Esophagus squamous epithelium (tissue), 4 donors: ENCODE measurements at regions not wholly inside any gene's neighbourhood (a gene's known extent, or its start where the extent isn't known, plus 50 kb on each side); places are given as distances from the start of the nearest gene placed in this dataset.

Experiments used
- POLR2A ChIP-seq, 4 donors: fragments of 450-650 bp; IDR thresholded peaks; one replicate each; pipeline ENCODE4 v1.6.1; 2017; ENCODE audit warnings: antibody characterized with exemption in 4 of 4, mild to moderate bottlenecking in 4 of 4, moderate library complexity in 3 of 4
- TF ChIP-seq, protein P1 (sequence below), 6 experiments: fragments of 450-650 bp in 4 of 6; fragments of 200-600 bp in 2 of 6; sonication (generic) in 2 of 6; IDR thresholded peaks; one replicate each; pipeline ENCODE4 v1.5.1; 2016 to 2019; ENCODE audit warnings: antibody characterized with exemption in 6 of 6, mild to moderate bottlenecking in 4 of 6, moderate library complexity in 4 of 6

DNA sequence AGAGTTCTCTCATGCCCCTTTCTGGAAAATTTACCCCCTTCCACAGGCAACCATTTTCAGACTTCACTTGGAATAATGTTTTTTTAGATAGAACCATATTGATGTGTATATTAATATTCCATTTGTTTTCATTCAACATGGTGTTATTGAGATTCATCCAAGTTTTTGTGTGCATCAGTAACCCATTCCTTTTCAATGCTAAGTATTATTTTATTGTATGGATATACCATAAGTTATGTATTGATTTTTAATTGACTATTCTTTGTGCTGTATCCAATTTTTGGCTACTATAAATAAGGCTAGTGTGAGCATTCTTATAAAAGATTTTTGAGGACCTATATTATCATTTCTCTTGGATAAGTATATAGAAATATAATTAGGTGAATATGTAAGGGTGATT lies 1025.7 kb downstream of the GRM8 start:
- TF ChIP-seq, protein P1, sequence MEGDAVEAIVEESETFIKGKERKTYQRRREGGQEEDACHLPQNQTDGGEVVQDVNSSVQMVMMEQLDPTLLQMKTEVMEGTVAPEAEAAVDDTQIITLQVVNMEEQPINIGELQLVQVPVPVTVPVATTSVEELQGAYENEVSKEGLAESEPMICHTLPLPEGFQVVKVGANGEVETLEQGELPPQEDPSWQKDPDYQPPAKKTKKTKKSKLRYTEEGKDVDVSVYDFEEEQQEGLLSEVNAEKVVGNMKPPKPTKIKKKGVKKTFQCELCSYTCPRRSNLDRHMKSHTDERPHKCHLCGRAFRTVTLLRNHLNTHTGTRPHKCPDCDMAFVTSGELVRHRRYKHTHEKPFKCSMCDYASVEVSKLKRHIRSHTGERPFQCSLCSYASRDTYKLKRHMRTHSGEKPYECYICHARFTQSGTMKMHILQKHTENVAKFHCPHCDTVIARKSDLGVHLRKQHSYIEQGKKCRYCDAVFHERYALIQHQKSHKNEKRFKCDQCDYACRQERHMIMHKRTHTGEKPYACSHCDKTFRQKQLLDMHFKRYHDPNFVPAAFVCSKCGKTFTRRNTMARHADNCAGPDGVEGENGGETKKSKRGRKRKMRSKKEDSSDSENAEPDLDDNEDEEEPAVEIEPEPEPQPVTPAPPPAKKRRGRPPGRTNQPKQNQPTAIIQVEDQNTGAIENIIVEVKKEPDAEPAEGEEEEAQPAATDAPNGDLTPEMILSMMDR (IDR thresholded peaks at IDR 0.05) = no peak
- TF ChIP-seq POLR2A (IDR thresholded peaks at IDR 0.05) = no peak
